Occipital lobe (tissue), 1 donor: ENCODE measurements at regions not wholly inside any gene's neighbourhood (a gene's known extent, or its start where the extent isn't known, plus 50 kb on each side); places are given as distances from the start of the nearest gene placed in this dataset.
"Not testable (repeated sequence)": the region's sequence is repeated elsewhere in the genome, so short reads cannot be mapped to it uniquely, and the experiment has no call there.

Experiments used
- DNase-seq: peaks from one replicate; lab custom pipeline; 2025; lab: John Stamatoyannopoulos, UW

GRCh38 chr5:38607396-38607795 is 51.0 kb upstream of the LIFR start:
- no peak for DNase-seq

GRCh38 chr5:38607930-38608564 is 51.6 kb upstream of the LIFR start:
- no peak for DNase-seq

DNA sequence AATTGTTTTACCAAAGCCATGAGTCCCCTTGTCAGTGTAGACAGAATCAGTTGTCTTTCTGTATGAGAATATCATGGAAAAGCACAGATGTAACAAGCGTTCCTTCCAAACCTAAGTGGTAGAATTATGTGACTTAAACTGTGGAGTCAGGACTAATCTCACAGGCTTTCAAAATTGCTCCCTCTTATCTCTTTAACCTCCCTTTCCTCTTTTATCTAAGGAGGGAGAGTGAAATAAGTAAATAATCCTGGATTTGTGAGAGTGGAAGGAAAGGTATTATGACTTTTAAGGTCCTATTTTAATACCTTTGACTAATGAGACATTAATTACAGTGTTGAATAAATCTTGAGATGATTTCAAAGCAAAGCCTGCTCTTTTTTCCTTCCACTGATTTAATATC is 52.4 kb upstream of the LIFR start:
- no peak for DNase-seq

DNA sequence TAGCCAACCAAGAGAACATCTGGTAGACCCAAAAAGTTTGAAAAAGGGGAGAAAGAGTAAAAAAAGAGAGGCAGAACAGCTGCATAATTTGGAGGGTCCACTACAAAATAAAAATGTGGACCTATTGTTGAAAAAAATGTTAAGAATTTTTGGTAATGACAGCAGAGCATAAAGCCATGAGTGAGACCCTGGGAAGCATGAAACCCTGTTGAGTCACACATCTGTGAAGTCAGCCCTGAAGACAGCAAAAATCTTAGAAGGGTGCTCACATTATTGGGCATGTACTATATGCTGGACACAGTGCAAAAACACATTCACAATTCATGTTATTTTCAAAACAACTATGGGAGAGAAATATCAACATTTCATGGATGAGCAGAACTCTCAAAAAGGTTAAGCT is 56.4 kb upstream of the LIFR start:
- DNase-seq, result no peak

- DNase-seq, result no peak
Measured at GRCh38 chr5:38613490-38613889, 57.0 kb upstream of the LIFR start.

GRCh38 chr5:38613992-38614836 is 57.8 kb upstream of the LIFR start:
- DNase-seq, result no peak

- DNase-seq, result no peak
Measured at GRCh38 chr5:38615042-38615441, 58.6 kb upstream of the LIFR start.

DNA sequence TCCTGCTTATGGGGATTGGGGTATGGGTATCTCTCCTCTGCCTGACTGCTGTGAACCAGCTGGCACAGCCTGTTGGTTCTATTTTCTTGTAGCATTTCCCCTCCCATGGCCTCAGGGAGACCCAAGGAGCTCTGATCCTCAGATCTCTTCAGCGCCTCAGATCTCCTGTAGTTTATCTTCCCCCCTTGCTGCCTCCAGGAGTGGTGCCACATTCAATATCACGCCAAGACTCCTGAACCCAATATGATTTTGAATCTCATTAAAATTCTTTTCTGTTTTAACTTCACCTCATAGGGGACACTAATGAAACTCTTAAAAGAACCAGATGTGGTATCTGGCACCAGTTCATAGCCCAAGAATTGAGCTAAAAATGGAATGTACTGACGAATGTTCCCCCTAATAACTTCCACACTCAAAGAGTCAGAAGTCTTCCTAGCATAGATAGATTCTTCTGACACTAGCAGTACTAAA is 59.6 kb upstream of the LIFR start:
- DNase-seq, result no peak

GRCh38 chr5:38618154-38618553 is 61.7 kb upstream of the LIFR start:
- DNase-seq, result no peak

DNA sequence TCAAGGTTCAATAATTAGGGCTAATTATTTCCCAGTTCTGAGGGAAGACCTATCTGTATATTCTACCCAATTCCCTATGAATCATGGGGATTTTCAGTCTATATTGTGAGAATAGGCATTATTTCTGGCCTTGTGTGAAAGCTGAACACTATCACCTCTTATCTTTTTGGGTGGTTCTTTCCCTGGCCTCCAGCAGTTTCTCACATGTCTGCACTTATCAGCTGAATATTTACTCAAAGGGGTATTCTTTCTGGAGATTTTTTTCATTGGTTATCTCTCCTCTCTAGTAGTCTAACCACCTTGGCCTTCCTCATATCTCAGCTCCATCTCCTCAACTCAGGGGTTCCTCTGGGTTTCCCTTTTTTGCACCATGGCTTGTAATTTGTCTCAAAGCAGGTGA is 64.9 kb upstream of the LIFR start:
- DNase-seq, result no peak

DNA sequence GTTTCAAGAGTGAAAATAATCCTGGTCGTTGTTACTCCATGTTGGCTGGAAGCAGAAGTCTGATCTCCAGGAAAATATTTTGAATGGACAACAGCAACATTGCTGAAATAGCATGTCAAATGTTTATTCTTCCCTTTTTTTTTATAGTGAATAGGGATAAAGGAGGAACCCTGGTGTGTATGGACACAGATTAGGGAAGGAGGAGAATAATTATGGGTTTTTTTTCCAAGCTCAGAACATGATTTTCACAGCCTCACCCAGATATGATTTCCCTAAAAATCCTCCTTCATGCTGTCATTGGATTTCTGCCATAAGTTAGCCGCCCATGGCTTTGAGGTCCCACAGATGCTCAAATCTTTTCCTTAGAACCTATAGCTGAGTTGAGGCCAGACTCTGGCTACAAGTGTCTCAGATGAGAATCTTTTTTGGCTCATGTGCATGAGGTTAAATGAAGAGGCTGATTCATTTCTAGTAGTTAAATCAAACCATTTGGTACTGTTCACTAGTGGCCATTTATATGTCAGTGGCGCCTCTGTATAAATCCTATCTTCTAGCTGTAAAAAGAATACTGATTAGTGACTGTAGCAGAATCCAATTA is 65.5 kb upstream of the LIFR start:
- no peak for DNase-seq

DNA sequence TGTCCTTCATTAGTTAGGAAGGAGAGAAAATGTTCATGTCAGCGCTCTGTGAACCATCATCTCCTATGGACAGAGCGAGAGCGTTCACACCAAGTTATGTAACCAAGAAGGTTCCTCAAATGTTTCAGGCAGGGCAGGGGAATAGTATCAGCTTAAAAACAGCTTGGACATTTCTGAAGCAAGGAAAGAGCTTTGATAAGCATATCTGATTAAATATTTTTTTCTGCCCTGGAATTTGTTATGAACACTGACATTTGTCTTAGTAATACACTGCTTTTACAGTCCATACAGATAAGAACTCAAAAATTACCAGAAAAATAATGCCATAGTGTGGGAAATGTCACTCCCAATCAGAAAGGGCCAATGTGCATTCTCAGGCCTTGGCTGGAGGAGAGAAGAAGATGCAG is 66.3 kb upstream of the LIFR start:
- DNase-seq, result no peak

DNA sequence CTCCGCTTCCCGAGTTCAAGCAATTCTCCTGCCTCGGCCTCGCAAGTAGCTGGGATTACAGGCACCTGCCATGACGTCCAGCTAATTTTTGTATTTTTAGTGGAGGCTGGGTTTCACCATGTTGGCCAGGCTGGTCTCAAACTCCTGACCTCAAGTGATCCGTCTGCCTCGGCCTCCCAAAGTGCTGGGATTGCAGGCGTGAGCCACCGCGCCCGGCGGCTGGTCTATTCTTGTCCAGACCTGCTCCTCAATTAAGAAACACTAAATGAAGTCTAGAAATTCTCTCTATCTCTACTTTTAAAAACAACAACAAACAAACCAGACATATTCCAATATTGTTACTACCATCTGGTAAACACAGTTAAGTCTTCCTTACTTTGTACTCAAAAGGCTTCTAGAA is 68.1 kb upstream of the LIFR start:
- not testable (repeated sequence) for DNase-seq

DNA sequence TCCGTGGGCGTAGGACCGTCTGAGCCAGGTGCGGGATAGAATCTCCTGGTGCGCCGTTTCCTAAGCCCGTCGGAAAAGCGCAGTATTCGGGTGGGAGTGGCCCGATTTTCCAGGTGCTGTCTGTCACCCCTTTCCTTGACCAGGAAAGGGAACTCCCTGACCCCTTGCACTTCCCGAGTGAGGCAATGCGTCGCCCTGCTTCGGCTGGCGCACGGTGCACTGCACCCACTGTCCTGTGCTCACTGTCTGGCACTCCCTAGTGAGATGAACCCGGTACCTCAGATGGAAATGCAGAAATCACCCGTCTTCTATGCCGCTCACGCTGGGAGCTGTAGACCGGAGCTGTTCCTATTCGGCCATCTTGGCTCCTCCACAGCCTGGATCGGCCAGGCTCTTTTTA is 74.9 kb upstream of the LIFR start:
- DNase-seq, result not testable (repeated sequence)

GRCh38 chr5:38634568-38635369 is 78.3 kb upstream of the LIFR start:
- no peak for DNase-seq

- no peak for DNase-seq
Measured at GRCh38 chr5:38636626-38637025, 80.2 kb upstream of the LIFR start.

DNA sequence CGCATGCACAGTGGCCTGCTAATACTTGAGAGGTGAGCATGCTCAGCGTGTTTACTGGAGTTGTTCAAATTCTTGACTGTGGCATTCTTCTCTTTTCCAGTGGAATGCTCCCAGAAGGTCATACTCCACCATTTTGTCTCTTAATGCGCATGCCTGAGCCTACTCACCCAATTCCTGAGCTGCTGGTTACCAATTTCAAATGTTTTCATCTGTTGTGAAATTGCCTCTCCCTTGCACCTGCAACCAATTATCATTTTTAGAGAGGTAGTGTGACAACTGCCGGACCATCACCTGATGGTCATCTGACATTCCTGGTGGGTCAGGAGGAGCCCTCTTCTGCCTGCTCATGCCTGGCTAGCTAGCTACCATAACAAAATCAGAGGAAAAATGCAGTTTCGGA is 82.2 kb upstream of the LIFR start:
- DNase-seq, result no peak

DNA sequence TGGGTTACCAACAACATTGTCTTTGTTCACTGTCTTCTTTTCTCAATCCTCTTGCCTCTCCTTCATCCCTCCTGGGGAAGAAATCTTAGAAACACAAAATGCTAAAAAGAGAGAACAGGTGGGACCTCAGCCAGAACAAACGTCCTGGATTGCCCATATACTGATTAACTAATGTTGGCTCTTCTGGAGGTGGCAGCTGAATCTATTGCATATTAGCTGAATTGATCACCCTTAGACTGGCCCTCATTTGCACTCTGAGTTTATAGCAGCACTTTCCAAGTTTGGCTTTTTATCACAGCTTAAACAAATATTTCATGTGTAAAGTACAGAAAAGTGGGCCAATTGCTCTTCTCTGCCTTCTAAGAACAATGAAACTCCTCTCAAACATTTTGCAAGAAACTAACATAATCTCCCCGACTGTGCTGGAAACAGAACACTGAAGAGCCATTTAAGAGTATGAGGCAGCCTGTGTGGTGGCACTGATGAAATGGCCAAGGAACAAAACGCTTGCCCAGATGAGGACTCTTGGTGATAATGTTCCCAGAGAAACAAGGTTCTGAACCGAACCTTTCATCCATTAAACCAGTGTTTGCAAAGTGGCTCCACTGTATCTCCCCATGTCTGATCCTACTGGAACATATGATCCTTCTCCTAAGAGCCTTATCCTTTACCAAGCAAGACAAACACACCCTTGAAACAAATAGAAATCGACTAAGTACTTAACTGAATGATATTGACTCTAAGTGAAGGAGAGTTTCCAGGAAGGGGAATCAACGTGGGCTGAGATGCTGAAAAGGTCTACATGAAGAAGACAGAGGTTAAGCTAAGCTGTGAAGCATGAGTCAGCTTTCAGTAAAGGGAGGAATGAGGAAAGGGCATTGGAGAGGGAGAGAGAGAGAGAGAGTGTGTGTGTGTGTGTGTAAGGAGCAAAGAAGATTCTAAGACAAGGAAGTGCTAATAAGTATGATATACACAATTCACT is 83.2 kb upstream of the LIFR start:
- no peak for DNase-seq

GRCh38 chr5:38641003-38641402 is 84.6 kb upstream of the LIFR start:
- DNase-seq, result no peak

- DNase-seq, result no peak
Measured at GRCh38 chr5:38642189-38642911, 85.9 kb upstream of the LIFR start.
